Thyroid gland (tissue), 4 donors: ENCODE measurements at regions not wholly inside any gene's neighbourhood (a gene's known extent, or its start where the extent isn't known, plus 50 kb on each side); places are given as distances from the start of the nearest gene placed in this dataset.

Experiments used
- POLR2A ChIP-seq, 2 donors: fragments of 450-650 bp; IDR thresholded peaks; one replicate each; pipeline ENCODE4 v1.6.1; 2017; ENCODE audit warnings: antibody characterized with exemption in 2 of 2, mild to moderate bottlenecking in 2 of 2, moderate library complexity in 1 of 2
- TF ChIP-seq, protein P1 (sequence below), 6 experiments: fragments of 200-600 bp in 3 of 6; fragments of 450-650 bp in 3 of 6; sonication (generic) in 3 of 6; IDR thresholded peaks; one replicate each; pipeline ENCODE4 v1.5.1; 2016 to 2019; ENCODE audit warnings: antibody characterized with exemption in 6 of 6, mild to moderate bottlenecking in 2 of 6, inconsistent platforms in 1 of 6, moderate library complexity in 1 of 6

DNA sequence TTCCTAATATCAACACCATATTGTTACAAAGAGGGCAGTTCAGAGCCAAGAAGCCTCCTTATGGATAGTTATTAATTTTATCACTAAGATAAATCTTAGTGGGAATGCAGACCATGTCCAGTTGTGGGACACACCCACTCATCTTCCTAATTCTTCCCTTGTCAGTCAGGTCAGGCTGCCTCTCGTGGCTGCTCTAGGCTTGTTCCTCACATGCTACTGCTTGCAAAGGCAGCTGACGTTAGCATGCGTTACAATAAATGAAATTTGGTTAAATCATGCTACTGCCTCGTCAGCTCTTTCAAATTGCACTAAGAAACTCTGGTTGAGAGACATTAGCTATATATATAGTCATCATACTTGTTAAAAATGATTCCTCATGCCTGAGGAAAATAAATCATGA, 108.4 kb downstream of the CAND1 start:
- no peak for TF ChIP-seq POLR2A (IDR thresholded peaks at IDR 0.05)
- TF ChIP-seq, protein P1, sequence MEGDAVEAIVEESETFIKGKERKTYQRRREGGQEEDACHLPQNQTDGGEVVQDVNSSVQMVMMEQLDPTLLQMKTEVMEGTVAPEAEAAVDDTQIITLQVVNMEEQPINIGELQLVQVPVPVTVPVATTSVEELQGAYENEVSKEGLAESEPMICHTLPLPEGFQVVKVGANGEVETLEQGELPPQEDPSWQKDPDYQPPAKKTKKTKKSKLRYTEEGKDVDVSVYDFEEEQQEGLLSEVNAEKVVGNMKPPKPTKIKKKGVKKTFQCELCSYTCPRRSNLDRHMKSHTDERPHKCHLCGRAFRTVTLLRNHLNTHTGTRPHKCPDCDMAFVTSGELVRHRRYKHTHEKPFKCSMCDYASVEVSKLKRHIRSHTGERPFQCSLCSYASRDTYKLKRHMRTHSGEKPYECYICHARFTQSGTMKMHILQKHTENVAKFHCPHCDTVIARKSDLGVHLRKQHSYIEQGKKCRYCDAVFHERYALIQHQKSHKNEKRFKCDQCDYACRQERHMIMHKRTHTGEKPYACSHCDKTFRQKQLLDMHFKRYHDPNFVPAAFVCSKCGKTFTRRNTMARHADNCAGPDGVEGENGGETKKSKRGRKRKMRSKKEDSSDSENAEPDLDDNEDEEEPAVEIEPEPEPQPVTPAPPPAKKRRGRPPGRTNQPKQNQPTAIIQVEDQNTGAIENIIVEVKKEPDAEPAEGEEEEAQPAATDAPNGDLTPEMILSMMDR (IDR thresholded peaks at IDR 0.05) = no peak
